ENCODE measurements at regions not wholly inside any gene's neighbourhood (a gene's known extent, or its start where the extent isn't known, plus 50 kb on each side); places are given as distances from the start of the nearest gene placed in this dataset.

DNA sequence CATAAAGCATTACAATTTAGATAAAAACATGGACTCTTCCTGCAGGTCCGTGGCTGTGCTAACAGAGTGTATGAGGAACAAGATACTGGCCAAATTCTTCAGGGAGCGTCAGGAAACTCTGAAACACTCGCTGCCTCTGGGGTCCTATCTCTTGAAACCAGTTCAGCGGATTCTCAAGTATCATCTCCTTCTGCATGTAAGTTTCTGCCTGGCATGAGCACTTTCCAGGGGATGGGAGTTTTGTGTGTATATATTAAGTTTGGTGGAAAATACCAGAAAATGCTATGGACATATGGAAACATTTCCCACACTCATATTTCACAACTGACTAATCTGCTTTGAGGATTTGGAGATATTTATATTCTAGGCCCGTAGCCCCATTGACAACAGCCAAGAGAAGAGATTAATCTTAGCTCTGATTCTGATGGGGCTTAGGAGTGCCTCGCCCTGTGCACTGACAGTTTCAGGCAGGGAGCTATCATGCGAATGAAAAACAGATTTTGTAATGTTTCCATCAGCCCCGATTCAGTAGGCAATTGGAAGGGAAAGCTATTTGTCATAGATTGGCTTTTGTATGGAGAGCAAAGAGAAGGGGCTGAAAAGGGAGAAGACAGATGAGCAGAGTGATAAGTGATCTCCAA is 64.7 kb upstream of the MTHFD1L start:
- TF ChIP-seq GATA2 (IDR thresholded peaks at IDR 0.05; ENCODE audit: insufficient read depth, insufficient read length, low read depth, low read length): no peak
- TF ChIP-seq FOS (IDR thresholded peaks at IDR 0.05; ENCODE audit: borderline replicate concordance, insufficient read depth, low read length): no peak
- no peak for TF ChIP-seq MAX (IDR thresholded peaks at IDR 0.05; ENCODE audit: insufficient read depth, insufficient read length)
- no peak for TF ChIP-seq POLR2AphosphoS5 (IDR thresholded peaks at IDR 0.05; ENCODE audit: insufficient read depth, low read depth, low read length)
- ChIA-PET POLR2A (no interaction called here), CTCF (interaction anchor here (0.9 to 3.8 kb wide), 3 partner anchors 14 to 383 kb away, joined by 4 to 30 read pairs (median 7); no protein-coding TSS in a partner anchor)
- Histone ChIP-seq H3K4me1 (ENCODE audit: control insufficient read depth, extremely low read depth, insufficient read depth, low read length) (no peaks in the 10 kb centered on the region), H3K27ac (ENCODE audit: insufficient read depth, low read depth, low read length) (no peak overlapping the region), H3K4me3 (replicated peaks in 1 of 3; ENCODE audit: insufficient read depth in 1 of 3, low read depth in 1 of 3, low read length in 3 of 3) (no peak overlapping the region), H3K36me3 (ENCODE audit: control insufficient read depth in 2 of 2, extremely low read depth in 1 of 2, insufficient read depth in 2 of 2, low read length in 2 of 2) (no peaks in the 10 kb centered on the region), H3K9ac (replicated peaks; ENCODE audit: extremely low read depth, insufficient read depth, low read length) (no peak overlapping the region), H2AFZ (ENCODE audit: low read depth, low read length) (no peak overlapping the region), H4K20me1 (replicated peaks; ENCODE audit: control insufficient read depth, extremely low read depth, insufficient read depth, low read length) (no peaks in the 10 kb centered on the region), H3K27me3 (ENCODE audit: control insufficient read depth in 2 of 2, insufficient read depth in 2 of 2, low read length in 2 of 2) (no peaks in the 10 kb centered on the region), H3K9me3 (replicated peaks; ENCODE audit: control insufficient read depth, insufficient read depth, low read length) (no peaks in the 10 kb centered on the region), H3K9me1 (replicated peaks; ENCODE audit: control insufficient read depth, extremely low read depth, insufficient read depth, low read length) (no peaks in the 10 kb centered on the region), H3K79me2 (ENCODE audit: control insufficient read depth, insufficient read depth, low read length) (no peaks in the 10 kb centered on the region), H3K4me2 (ENCODE audit: insufficient read depth, low read length) (no peak overlapping the region)
- no TSS peak for BruUV-seq (replicated peaks)
- no peak for FAIRE-seq
- dilution Hi-C loops (cut with MboI; ENCODE audit: extremely low pct_ligation_motif_present, low sequenced_read_pairs): no loop called here
- DNase-seq (ENCODE audit: low read depth, low spot score): no peak
- intact Hi-C loops (cut with micrococcal nuclease): loop anchor here (5.0 kb wide), 1 partner anchor 198 kb away; no protein-coding TSS in a partner anchor

GRCh38 chr6:150806790-150807189 is 58.7 kb upstream of the MTHFD1L start:
- FAIRE-seq (no peak), DNase-seq (ENCODE audit: low read depth, low spot score) (no peak)
- H3K4me1 ChIP-seq (ENCODE audit: control insufficient read depth, extremely low read depth, insufficient read depth, low read length): no peaks in the 10 kb centered on the region
- H3K4me2 ChIP-seq (ENCODE audit: insufficient read depth, low read length): no peak overlapping the region
- TF ChIP-seq MAX (IDR thresholded peaks at IDR 0.05; ENCODE audit: insufficient read depth, insufficient read length): no peak
- intact Hi-C loops (cut with micrococcal nuclease) (no loop called here), dilution Hi-C loops (cut with MboI; ENCODE audit: extremely low pct_ligation_motif_present, low sequenced_read_pairs) (no loop called here)
- no peaks in the 10 kb centered on the region for H4K20me1 ChIP-seq (replicated peaks; ENCODE audit: control insufficient read depth, extremely low read depth, insufficient read depth, low read length)
- BruUV-seq (replicated peaks): no TSS peak
- H3K9ac ChIP-seq (replicated peaks; ENCODE audit: extremely low read depth, insufficient read depth, low read length): no peak overlapping the region
- no peak overlapping the region for H3K4me3 ChIP-seq (replicated peaks in 1 of 3; ENCODE audit: insufficient read depth in 1 of 3, low read depth in 1 of 3, low read length in 3 of 3)
- H3K9me3 ChIP-seq (replicated peaks; ENCODE audit: control insufficient read depth, insufficient read depth, low read length): no peaks in the 10 kb centered on the region
- no peak overlapping the region for H2AFZ ChIP-seq (ENCODE audit: low read depth, low read length)
- ChIA-PET CTCF (interaction anchor here (1.3 kb wide), 1 partner anchor 10 kb away, joined by 4 read pairs; no protein-coding TSS in a partner anchor), POLR2A (no interaction called here)
- H3K27me3 ChIP-seq (ENCODE audit: control insufficient read depth in 2 of 2, insufficient read depth in 2 of 2, low read length in 2 of 2): no peaks in the 10 kb centered on the region
- H3K27ac ChIP-seq (ENCODE audit: insufficient read depth, low read depth, low read length): no peak overlapping the region
- no peaks in the 10 kb centered on the region for H3K36me3 ChIP-seq (ENCODE audit: control insufficient read depth in 2 of 2, extremely low read depth in 1 of 2, insufficient read depth in 2 of 2, low read length in 2 of 2)
- H3K79me2 ChIP-seq (ENCODE audit: control insufficient read depth, insufficient read depth, low read length): no peaks in the 10 kb centered on the region
- no peaks in the 10 kb centered on the region for H3K9me1 ChIP-seq (replicated peaks; ENCODE audit: control insufficient read depth, extremely low read depth, insufficient read depth, low read length)

All from endothelial cell of umbilical vein (primary cell).